ENCODE measurements at regions not wholly inside any gene's neighbourhood (a gene's known extent, or its start where the extent isn't known, plus 50 kb on each side); places are given as distances from the start of the nearest gene placed in this dataset.
A peak's percentile ranks its signal among the peaks of the same experiment; 100 is the strongest.

- H3K4me3 ChIP-seq (ENCODE audit: low read depth, low read length) = no peak overlapping the region
- no peak for TF ChIP-seq CTCF (IDR thresholded peaks at IDR 0.05; ENCODE audit: insufficient read depth, low read depth, low read length, missing control alignments)
- no peak for DNase-seq (ENCODE audit: low read depth)
Measured at GRCh38 chr6:113586413-113587077, 270.6 kb upstream of the MARCKS start.

GRCh38 chr6:113587078-113587699, 270.0 kb upstream of the MARCKS start:
- no peak for TF ChIP-seq CTCF (IDR thresholded peaks at IDR 0.05; ENCODE audit: insufficient read depth, low read depth, low read length, missing control alignments)
- DNase-seq (ENCODE audit: low read depth) = no peak
- no peak overlapping the region for H3K4me3 ChIP-seq (ENCODE audit: low read depth, low read length)

- DNase-seq (ENCODE audit: low read depth) = no peak
- TF ChIP-seq CTCF (IDR thresholded peaks at IDR 0.05; ENCODE audit: insufficient read depth, low read depth, low read length, missing control alignments) = no peak
- H3K4me3 ChIP-seq (ENCODE audit: low read depth, low read length) = no peak overlapping the region
Measured at GRCh38 chr6:113588646-113589045, 268.5 kb upstream of the MARCKS start.

GRCh38 chr6:113591896-113592827, 265.0 kb upstream of the MARCKS start:
- TF ChIP-seq CTCF (IDR thresholded peaks at IDR 0.05; ENCODE audit: insufficient read depth, low read depth, low read length, missing control alignments) = no peak
- H3K4me3 ChIP-seq (ENCODE audit: low read depth, low read length) = no peak overlapping the region
- peak; percentile 49 for DNase-seq (ENCODE audit: low read depth)

GRCh38 chr6:113594726-113595125, 262.4 kb upstream of the MARCKS start:
- DNase-seq (ENCODE audit: low read depth) = no peak
- H3K4me3 ChIP-seq (ENCODE audit: low read depth, low read length) = no peak overlapping the region
- TF ChIP-seq CTCF (IDR thresholded peaks at IDR 0.05; ENCODE audit: insufficient read depth, low read depth, low read length, missing control alignments) = no peak

- H3K4me3 ChIP-seq (ENCODE audit: low read depth, low read length) = no peak overlapping the region
- no peak for DNase-seq (ENCODE audit: low read depth)
- no peak for TF ChIP-seq CTCF (IDR thresholded peaks at IDR 0.05; ENCODE audit: insufficient read depth, low read depth, low read length, missing control alignments)
Measured at GRCh38 chr6:113595911-113596376, 261.2 kb upstream of the MARCKS start.

Data from GM12865 (cell line).